Right lobe of liver (tissue), 6 donors: ENCODE measurements at regions not wholly inside any gene's neighbourhood (a gene's known extent, or its start where the extent isn't known, plus 50 kb on each side); places are given as distances from the start of the nearest gene placed in this dataset.

Experiments
- ATAC-seq, 4 donors: fragments of 200-7000 bp; cut with Tn5 transposase; one replicate each; pipeline ENCODE4 v1.9.1; 2020; ENCODE audit warnings: mild to moderate bottlenecking in 4 of 4, moderate library complexity in 4 of 4
- DNase-seq, 3 donors: peaks; one replicate each; pipeline ENCODE4 v3.0.0-alpha.2; 2020
- H3K27ac ChIP-seq, 3 donors: fragments of 200-600 bp; one replicate each; pipeline ENCODE4 v1.8.0; 2022
- H3K27me3 ChIP-seq, 2 donors: fragments of 200-600 bp; one replicate each; pipeline ENCODE4 v1.8.0; 2022
- H3K36me3 ChIP-seq, 4 donors: fragments of 200-600 bp; sonication (generic) in 1 of 4; one replicate each; pipeline versions ENCODE4 v1.5.1 to v1.8.0; 2017 to 2022; ENCODE audit warnings: control low read depth in 1 of 4
- H3K4me1 ChIP-seq, 4 donors: fragments of 200-600 bp; sonication (generic) in 1 of 4; one replicate each; pipeline versions ENCODE4 v1.5.1 to v1.8.0; 2017 to 2022; ENCODE audit warnings: control low read depth in 1 of 4
- H3K4me3 ChIP-seq, 3 donors: fragments of 200-600 bp; one replicate each; pipeline ENCODE4 v1.8.0; 2022
- H3K9me3 ChIP-seq, 4 donors: fragments of 200-600 bp; sonication (generic) in 1 of 4; one replicate each; pipeline versions ENCODE4 v1.5.1 to v1.8.0; 2017 to 2022; ENCODE audit warnings: control low read depth in 1 of 4
- POLR2A ChIP-seq: fragments of 450-650 bp; IDR thresholded peaks from one replicate; pipeline ENCODE4 v1.6.1; 2017; ENCODE audit warnings: antibody characterized with exemption, mild to moderate bottlenecking
- WGBS: methylation state at CpG from one replicate; pipeline ENCODE4 v1.1.6; 2018; ENCODE audit warnings: low coverage, low lambda C conversion rate; ENCODE audit not compliant: insufficient coverage; ENCODE audit errors: missing lambda C conversion rate; 5-methylcytosine and 5-hydroxymethylcytosine counted together
- intact Hi-C, 2 donors: fragments of 100-400 bp; cut with DNase I; formaldehyde crosslinking; loops; one replicate each; pipeline versions ENCODE4 v1.11.2 to v1.14.1; 2022
- TF ChIP-seq, protein P1 (sequence below), 4 donors: fragments of 200-600 bp in 3 of 4; fragments of 450-650 bp in 1 of 4; IDR thresholded peaks; one replicate each; pipeline versions ENCODE4 v1.5.1 to v1.8.0; 2016 to 2022; ENCODE audit warnings: antibody characterized with exemption in 4 of 4, mild to moderate bottlenecking in 2 of 4
- donor health status: DM: no; HTN: yes; CAD: no.
- donor health status: DM: no; HTN: no; CAD: no.
- donor health status: DM: no; HTN: no; CAD: no.
- donor health status: DM: no; HTN: yes; CAD: no.
- donor health status: DM: no; HTN: yes; CAD: no.

DNA sequence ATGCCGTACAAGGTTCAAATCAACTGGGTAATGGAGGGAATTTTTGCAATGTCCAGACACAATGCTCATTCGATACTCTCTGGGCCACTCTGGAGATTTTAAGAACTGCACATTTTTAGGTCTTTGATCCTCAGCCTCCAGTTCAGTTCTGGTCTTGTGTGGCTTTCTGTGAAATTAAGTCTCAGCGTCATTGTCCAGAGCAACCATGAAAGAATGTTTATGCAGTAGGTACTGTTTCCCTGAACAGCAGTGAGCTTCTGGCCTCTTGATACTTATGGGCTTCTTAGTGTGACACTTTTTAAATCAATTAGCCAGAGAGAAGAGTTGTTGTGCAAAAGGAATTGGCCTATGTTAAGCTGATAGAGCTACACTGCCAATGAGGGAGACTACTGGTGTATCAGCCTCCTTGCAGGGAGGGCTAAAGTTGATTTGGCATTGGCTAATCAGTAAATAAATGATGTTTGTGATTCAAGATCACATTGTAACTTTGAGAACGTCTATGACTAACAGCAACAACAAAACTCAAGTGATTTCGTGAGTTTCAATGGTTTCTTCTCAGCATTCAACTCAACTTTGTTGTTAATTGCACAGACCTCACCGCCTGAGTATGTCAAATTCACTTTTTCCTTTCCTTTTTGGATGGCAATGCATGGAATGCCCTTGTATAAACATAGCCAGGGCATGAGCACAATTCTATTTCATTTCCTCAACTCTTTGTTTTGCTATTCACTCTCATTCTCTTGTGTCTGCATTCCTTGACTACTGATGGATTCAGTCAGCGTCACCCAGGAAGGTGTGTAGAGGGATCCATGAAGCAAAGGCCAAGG lies 85.1 kb downstream of the GJA1 start:
- H3K27ac ChIP-seq: no peak overlapping the region
- intact Hi-C loops: no loop called here
- WGBS: 59% methylated on average over 7 of the region's 7 CpGs

DNA sequence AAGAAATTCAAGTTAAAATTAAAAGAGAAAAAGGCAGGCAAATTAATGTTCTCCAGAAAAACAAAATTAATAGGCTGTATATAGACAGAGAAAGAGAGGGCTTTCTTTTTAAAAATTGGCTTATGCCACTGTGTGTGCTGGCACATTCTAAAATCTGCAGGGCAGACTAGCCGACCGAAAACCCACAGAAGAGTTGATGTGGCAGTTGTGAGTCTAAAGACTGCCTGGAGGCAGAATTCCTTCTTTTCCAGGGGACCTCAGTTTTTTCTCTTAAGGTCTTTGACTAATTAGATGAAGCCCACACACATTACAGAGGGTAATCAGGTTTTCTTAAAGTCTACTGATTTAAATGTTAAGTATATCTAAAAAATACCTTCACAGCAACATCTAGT lies 85.7 kb downstream of the GJA1 start:
- H3K27ac ChIP-seq: no peak overlapping the region

More for the DNA sequence above, 85.1 kb downstream of the GJA1 start:
- no peaks in the 10 kb centered on the region for H3K27me3 ChIP-seq
- H3K9me3 ChIP-seq: no peaks in the 10 kb centered on the region
- TF ChIP-seq, protein P1, sequence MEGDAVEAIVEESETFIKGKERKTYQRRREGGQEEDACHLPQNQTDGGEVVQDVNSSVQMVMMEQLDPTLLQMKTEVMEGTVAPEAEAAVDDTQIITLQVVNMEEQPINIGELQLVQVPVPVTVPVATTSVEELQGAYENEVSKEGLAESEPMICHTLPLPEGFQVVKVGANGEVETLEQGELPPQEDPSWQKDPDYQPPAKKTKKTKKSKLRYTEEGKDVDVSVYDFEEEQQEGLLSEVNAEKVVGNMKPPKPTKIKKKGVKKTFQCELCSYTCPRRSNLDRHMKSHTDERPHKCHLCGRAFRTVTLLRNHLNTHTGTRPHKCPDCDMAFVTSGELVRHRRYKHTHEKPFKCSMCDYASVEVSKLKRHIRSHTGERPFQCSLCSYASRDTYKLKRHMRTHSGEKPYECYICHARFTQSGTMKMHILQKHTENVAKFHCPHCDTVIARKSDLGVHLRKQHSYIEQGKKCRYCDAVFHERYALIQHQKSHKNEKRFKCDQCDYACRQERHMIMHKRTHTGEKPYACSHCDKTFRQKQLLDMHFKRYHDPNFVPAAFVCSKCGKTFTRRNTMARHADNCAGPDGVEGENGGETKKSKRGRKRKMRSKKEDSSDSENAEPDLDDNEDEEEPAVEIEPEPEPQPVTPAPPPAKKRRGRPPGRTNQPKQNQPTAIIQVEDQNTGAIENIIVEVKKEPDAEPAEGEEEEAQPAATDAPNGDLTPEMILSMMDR (IDR thresholded peaks at IDR 0.05): no peak
- no peak for TF ChIP-seq POLR2A
- H3K4me3 ChIP-seq: no peak overlapping the region
- H3K36me3 ChIP-seq: no peaks in the 10 kb centered on the region
- ATAC-seq (no peak), DNase-seq (no peak)
- no peaks in the 10 kb centered on the region for H3K4me1 ChIP-seq

DNA sequence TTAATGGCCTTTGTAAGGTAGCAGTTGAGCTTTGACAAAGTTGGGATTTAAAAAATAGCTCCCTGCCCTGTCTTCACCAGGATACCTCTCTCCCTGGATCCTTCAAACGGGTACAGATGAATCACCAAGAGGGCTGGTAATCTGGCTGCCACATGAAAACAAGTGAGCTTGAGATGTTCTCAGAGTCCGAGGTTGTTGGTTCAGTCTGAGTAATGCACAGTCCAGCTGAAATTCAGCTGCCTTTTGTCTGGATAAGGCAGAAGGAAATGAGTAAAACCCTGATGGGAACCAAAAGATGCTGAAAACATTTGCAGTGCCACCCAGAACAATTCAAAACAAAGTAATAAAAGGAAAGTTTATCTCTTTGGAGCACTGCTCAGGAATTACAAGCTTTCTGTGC lies 86.8 kb downstream of the GJA1 start:
- peak overlapping the region in 1 of 3 donors; percentile 18 for H3K27ac ChIP-seq
- intact Hi-C loops: no loop called here
- WGBS: 7% methylated on average over 2 of the region's 2 CpGs
- TF ChIP-seq, protein P1 (IDR thresholded peaks at IDR 0.05): no peak
- no peak for TF ChIP-seq POLR2A
- H3K9me3 ChIP-seq: no peaks in the 10 kb centered on the region
- no peaks in the 10 kb centered on the region for H3K27me3 ChIP-seq
- H3K4me3 ChIP-seq: no peak overlapping the region
- peak; percentile 27 to 81 (median 58) for ATAC-seq
- no peaks in the 10 kb centered on the region for H3K36me3 ChIP-seq
- no peak for DNase-seq
- no peaks in the 10 kb centered on the region for H3K4me1 ChIP-seq

More for the DNA sequence above, 85.7 kb downstream of the GJA1 start:
- no peaks in the 10 kb centered on the region for H3K9me3 ChIP-seq
- DNase-seq (no peak), ATAC-seq (no peak)
- no peaks in the 10 kb centered on the region for H3K4me1 ChIP-seq
- intact Hi-C loops: no loop called here
- TF ChIP-seq, protein P1 (IDR thresholded peaks at IDR 0.05): no peak
- no peak for TF ChIP-seq POLR2A
- no peaks in the 10 kb centered on the region for H3K27me3 ChIP-seq
- WGBS: 81% methylated on average over 2 of the region's 2 CpGs
- H3K4me3 ChIP-seq: no peak overlapping the region
- H3K36me3 ChIP-seq: no peaks in the 10 kb centered on the region

DNA sequence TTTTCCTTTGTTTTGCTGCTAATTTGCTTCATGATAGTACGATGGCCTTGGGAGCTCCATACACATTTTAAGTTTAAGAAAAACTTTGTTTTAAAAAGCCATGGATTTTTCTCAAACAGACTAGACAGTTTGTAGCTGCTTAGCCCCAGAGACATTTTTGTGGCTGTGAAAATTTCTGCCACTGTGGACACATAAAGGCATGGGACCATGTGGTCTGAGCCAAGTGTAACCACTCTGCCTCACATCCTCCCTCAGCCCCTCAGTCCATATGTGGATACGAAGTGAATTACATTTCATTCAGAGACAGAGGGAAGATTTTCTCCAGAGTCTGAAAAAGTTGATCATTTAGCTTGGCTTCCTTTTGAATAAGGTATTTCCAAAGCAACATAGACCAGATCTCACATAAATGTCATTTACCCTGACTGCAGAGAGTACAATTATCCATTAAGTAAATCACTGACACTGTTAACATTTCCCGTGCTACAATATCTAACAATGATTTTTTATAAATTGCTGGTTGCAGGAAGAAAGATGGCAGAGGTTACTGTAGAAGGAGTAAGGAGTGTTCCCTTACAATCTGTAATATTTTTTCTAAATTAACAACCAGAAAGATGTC lies 87.4 kb downstream of the GJA1 start:
- no peak overlapping the region for H3K4me3 ChIP-seq
- no peaks in the 10 kb centered on the region for H3K27me3 ChIP-seq
- TF ChIP-seq, protein P1 (IDR thresholded peaks at IDR 0.05): no peak
- TF ChIP-seq POLR2A: no peak
- no peaks in the 10 kb centered on the region for H3K9me3 ChIP-seq
- H3K36me3 ChIP-seq: no peaks in the 10 kb centered on the region
- H3K27ac ChIP-seq: peak overlapping the region in 1 of 3 donors; percentile 18
- WGBS: 38% methylated on average over 3 of the region's 3 CpGs
- H3K4me1 ChIP-seq: no peaks in the 10 kb centered on the region
- ATAC-seq (no peak), DNase-seq (no peak)
- intact Hi-C loops: no loop called here
